Progenitor cell of endocrine pancreas (in vitro differentiated cells): ENCODE measurements at regions not wholly inside any gene's neighbourhood (a gene's known extent, or its start where the extent isn't known, plus 50 kb on each side); places are given as distances from the start of the nearest gene placed in this dataset.
A peak's percentile ranks its signal among the peaks of the same experiment; 100 is the strongest.
"Not testable (repeated sequence)": the region's sequence is repeated elsewhere in the genome, so short reads cannot be mapped to it uniquely, and the experiment has no call there.

Experiments
- DNase-seq: peaks from one replicate; pipeline ENCODE4 v3.0.0; 2021; ENCODE audit warnings: low spot score; ENCODE audit not compliant: unreplicated experiment
- H3K27ac Mint-ChIP-seq: 2 replicates; pipeline ENCODE4 v1.8.0; 2021; ENCODE audit warnings: mild to moderate bottlenecking, moderate library complexity, mixed read lengths
- H3K27me3 Mint-ChIP-seq: 2 replicates; pipeline ENCODE4 v1.8.0; 2021; ENCODE audit warnings: mixed read lengths
- H3K36me3 Mint-ChIP-seq: 2 replicates; pipeline ENCODE4 v1.8.0; 2022; ENCODE audit warnings: mixed read lengths; ENCODE audit not compliant: insufficient read depth
- H3K4me1 Mint-ChIP-seq: 2 replicates; pipeline ENCODE4 v1.8.0; 2021; ENCODE audit warnings: low read depth, mixed read lengths
- H3K4me3 Mint-ChIP-seq: 2 replicates; pipeline ENCODE4 v1.8.0; 2021; ENCODE audit warnings: low read depth, mild to moderate bottlenecking, moderate library complexity, mixed read lengths
- H3K9me3 Mint-ChIP-seq: 2 replicates; pipeline ENCODE4 v1.8.0; 2021; ENCODE audit warnings: low read depth, mixed read lengths
- CTCF ChIP-seq: fragments of 200-600 bp; sonication (generic); IDR thresholded peaks from one replicate; pipeline ENCODE4 v1.5.0; 2021; ENCODE audit warnings: antibody characterized with exemption, mild to moderate bottlenecking; ENCODE audit not compliant: unreplicated experiment

- no peak for DNase-seq
- TF ChIP-seq CTCF: no peak
- no peak overlapping the region for H3K27ac Mint-ChIP-seq
- H3K27me3 Mint-ChIP-seq: no peaks in the 10 kb centered on the region
- H3K36me3 Mint-ChIP-seq: no peaks in the 10 kb centered on the region
- H3K9me3 Mint-ChIP-seq: peaks cover 3% of the 10 kb centered on the region
- H3K4me1 Mint-ChIP-seq: peaks cover 6% of the 10 kb centered on the region
- no peak overlapping the region for H3K4me3 Mint-ChIP-seq
Observed at GRCh38 chr3:112757197-112757596, 89.5 kb downstream of the CD200R1L start.

DNA sequence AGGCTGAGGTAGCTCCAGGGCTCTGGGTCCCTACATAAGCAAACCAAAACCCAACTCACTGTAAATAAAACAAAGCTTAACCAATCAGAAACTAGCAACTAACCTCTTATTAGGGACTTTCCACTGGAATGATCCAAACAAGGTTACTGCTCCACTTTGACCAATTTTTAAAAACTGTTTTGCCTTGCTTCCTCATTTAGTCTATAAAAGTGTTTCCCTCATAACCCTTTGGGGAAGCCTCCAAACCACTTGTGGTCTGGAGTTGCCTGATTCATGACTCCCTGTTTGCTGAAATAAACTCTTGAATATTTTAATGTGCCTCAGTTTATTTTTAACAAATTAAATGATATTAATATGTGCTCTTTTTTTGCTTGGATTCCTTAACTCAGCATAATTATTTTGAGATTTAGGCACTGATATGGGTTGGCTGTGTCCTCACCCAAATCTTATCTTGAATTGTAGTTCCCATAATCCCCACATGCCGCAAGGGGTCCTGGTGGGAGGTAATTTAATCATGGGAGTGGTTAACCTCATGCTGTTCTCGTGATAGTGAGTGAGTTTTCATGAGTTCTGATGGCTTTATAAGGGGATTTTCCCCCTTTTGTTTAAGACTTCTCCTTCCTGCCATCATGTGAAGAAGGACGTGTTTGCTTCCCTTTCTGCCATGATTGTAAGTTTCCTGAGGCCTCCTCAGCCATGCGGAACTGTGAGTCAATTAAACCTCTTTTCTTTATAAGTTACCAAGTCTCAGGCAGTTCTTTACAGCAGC is 90.6 kb downstream of the CD200R1L start:
- Mint-ChIP-seq H3K9me3 (peaks cover 6% of the 10 kb centered on the region), H3K4me1 (peaks cover 6% of the 10 kb centered on the region), H3K4me3 (no peak overlapping the region), H3K27me3 (no peaks in the 10 kb centered on the region), H3K27ac (no peak overlapping the region), H3K36me3 (no peaks in the 10 kb centered on the region)
- TF ChIP-seq CTCF: no peak
- DNase-seq: no peak

GRCh38 chr3:112755046-112755445 is 91.6 kb downstream of the CD200R1L start:
- not testable (repeated sequence) for H3K27me3 Mint-ChIP-seq, H3K4me1 Mint-ChIP-seq, H3K27ac Mint-ChIP-seq, H3K4me3 Mint-ChIP-seq, H3K36me3 Mint-ChIP-seq, DNase-seq, H3K9me3 Mint-ChIP-seq

GRCh38 chr3:112751564-112752512 is 94.8 kb downstream of the CD200R1L start:
- Mint-ChIP-seq H3K36me3 (no peaks in the 10 kb centered on the region), H3K27ac (peak overlapping the region; percentile 12), H3K27me3 (no peaks in the 10 kb centered on the region), H3K4me3 (no peak overlapping the region), H3K9me3 (peaks cover 4% of the 10 kb centered on the region), H3K4me1 (peaks cover 3% of the 10 kb centered on the region)
- no peak for TF ChIP-seq CTCF
- DNase-seq: no peak

DNA sequence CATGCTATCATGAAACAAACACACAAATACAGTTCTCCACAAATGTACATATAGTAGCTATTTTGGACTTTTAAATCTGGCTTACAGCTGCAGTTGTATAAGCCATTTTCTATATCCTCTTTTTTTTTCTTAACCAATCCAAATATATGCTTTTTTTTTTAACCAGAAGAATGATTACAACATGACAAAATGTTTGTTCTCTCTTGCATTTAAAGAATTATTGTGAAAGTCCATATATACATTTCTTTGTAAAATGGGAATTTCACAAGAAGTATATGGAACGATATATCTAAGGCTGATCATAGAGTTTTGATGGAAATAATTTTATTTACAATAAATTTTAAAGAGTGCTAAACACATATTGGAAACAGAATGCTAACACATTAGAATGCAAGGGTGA is 95.6 kb downstream of the CD200R1L start:
- no peak overlapping the region for H3K27ac Mint-ChIP-seq

More for the DNA sequence above, 95.6 kb downstream of the CD200R1L start:
- no peak for DNase-seq
- Mint-ChIP-seq H3K27me3 (no peaks in the 10 kb centered on the region), H3K36me3 (no peaks in the 10 kb centered on the region), H3K4me3 (no peak overlapping the region), H3K9me3 (peaks cover 4% of the 10 kb centered on the region), H3K4me1 (peaks cover 3% of the 10 kb centered on the region)
- TF ChIP-seq CTCF: no peak
